Heart left ventricle (tissue), 16 donors: ENCODE measurements at regions not wholly inside any gene's neighbourhood (a gene's known extent, or its start where the extent isn't known, plus 50 kb on each side); places are given as distances from the start of the nearest gene placed in this dataset.

Experiments used
- ATAC-seq, 4 donors: fragments of 200-7000 bp; cut with Tn5 transposase; one replicate each; pipeline ENCODE4 v1.9.1; 2020 to 2022; ENCODE audit warnings: moderate library complexity in 4 of 4, mild to moderate bottlenecking in 3 of 4, moderate number of reproducible peaks in 1 of 4
- DNase-seq, 5 donors: peaks; one replicate each; pipeline ENCODE4 v3.0.0-alpha.2; 2020
- H3K27ac ChIP-seq, 12 donors: fragments of 200-600 bp; sonication (generic) in 4 of 12; one replicate each; pipeline versions ENCODE4 v1.5.0 to v1.8.0; 2016 to 2022; ENCODE audit warnings: mild to moderate bottlenecking in 2 of 12
- H3K27me3 ChIP-seq, 9 donors: fragments of 200-600 bp; sonication (generic) in 2 of 9; one replicate each; pipeline versions ENCODE4 v1.5.1 to v1.8.0; 2016 to 2022; ENCODE audit warnings: mild to moderate bottlenecking in 3 of 9
- H3K36me3 ChIP-seq, 9 donors: fragments of 200-600 bp; sonication (generic) in 2 of 9; one replicate each; pipeline versions ENCODE4 v1.5.0 to v1.8.0; 2018 to 2022; ENCODE audit warnings: mild to moderate bottlenecking in 2 of 9
- H3K4me1 ChIP-seq, 12 donors: fragments of 200-600 bp; sonication (generic) in 4 of 12; one replicate each; pipeline versions ENCODE4 v1.5.0 to v1.8.0; 2016 to 2022; ENCODE audit warnings: mild to moderate bottlenecking in 3 of 12
- H3K4me3 ChIP-seq, 12 donors: fragments of 200-600 bp; sonication (generic) in 4 of 12; one replicate each; pipeline versions ENCODE4 v1.5.0 to v1.8.0; 2017 to 2022; ENCODE audit warnings: mild to moderate bottlenecking in 9 of 12, moderate library complexity in 4 of 12
- H3K9me3 ChIP-seq, 12 donors: fragments of 200-600 bp; sonication (generic) in 4 of 12; one replicate each; pipeline versions ENCODE4 v1.5.0 to v1.8.0; 2016 to 2022; ENCODE audit warnings: mild to moderate bottlenecking in 1 of 12
- POLR2A ChIP-seq, 2 donors: fragments of 450-650 bp; IDR thresholded peaks; one replicate each; pipeline ENCODE4 v1.6.1; 2017; ENCODE audit warnings: antibody characterized with exemption in 2 of 2, mild to moderate bottlenecking in 2 of 2, moderate library complexity in 2 of 2
- WGBS, 4 donors: extraction: QIAGEN DNeasy Blood & Tissue Kit in 2 of 4; methylation state at CpG; one replicate each; pipeline versions ENCODE4 v1.1.5 to v1.1.7; 2013 to 2018; 5-methylcytosine and 5-hydroxymethylcytosine counted together
- intact Hi-C, 10 donors: fragments of 100-400 bp; cut with DNase I; formaldehyde crosslinking; loops; one replicate each; pipeline versions ENCODE4 v1.11.1 to v1.14.2; 2022
- TF ChIP-seq, protein P1 (sequence below), 12 donors: fragments of 200-600 bp; sonication (generic) in 4 of 12; IDR thresholded peaks; one replicate each; pipeline versions ENCODE4 v1.5.0 to v1.8.0; 2018 to 2022; ENCODE audit warnings: antibody characterized with exemption in 12 of 12, mild to moderate bottlenecking in 5 of 12
- donor health status: ischemic (EF 13 %, LVEDD 7.1; RV severe dilation, severe dysfunction).
- donor health status: healthy with polysubstance abuse.
- donor health status: DM: no; HTN: yes; CAD: no.
- donor health status: DM: no; HTN: no; CAD: no.
- donor health status: ischemic (EF 25% LVEDD 6.9; RV normal size, moderate dysfunction).
- donor health status: ischemic (EF 25% LVEDD 5.7; RV mildly dilated, moderate dysfunction).
- donor health status: healthy.
- donor health status: DM: yes; HTN: yes; CAD: no.
- donor health status: ischemic (EF 35%, LVEDD 5.7; RV mildly dilated, moderate dysfunction).
- donor health status: nonischemic (EF 11% LVEDD 7.7; RV severe dilation, severe dysfunction).
- donor health status: DM: yes; HTN: yes; CAD: no.
- donor health status: PGD.
- donor health status: ischemic (EF 29% LVEDD 5.4; RV normal size, mild dysfunction).
- donor health status: nonischemic (EF 23%, LVEDD 6.1; RV moderate dilation, normal function).

DNA sequence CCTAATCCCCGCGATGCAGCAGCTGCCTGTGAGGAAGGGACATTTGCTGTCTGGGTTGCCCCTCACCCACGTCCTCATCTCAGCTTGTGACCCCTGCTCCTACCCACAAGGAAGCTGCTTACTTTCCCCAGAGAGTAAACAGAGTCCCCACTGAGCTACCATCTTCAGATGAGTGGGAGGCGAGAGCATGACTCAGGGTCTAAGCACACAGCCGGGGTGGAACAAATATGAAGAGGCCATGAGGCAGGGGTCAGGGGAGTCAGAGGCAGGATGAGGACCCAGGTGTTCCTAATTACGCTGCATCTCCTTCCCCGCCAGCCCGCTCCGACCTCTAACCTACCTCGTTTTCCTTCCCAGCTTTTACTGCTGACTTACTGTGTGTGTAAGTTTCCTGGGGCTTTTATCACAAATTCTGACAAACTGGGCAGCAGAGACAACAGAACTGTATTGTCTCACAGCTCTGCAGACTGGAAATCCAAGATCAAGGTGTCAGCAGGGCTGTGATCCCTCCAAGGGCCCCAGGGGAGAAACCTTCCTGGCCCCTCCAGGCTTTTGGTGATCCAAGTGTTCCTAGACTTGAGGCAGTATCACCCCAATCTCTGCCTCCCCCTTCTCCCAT is 94.0 kb upstream of the DNAH5 start:
- WGBS, 4 donors: 82 to 85% (median 83%) methylated on average over 10 of the region's 10 CpGs
- ATAC-seq: no peak

DNA sequence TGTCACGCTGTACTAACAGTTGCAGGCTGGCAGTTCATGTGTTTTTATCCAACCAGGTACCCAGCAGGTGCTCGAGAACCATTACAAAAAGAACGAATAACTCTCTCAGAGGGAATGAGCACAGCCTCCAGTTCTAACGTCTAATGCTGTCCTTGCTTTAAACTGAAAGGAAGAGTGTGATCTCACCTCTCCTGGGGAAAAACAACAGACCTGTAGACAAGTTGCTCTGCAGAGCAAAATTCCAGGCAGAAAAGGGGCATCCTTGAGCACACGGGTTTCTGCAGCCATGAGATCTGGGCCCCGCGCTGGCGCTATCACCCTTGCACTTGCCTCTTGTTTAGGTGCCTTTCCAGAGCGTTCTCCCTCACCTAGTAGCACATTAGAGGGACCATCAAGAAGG is 92.5 kb upstream of the DNAH5 start:
- Histone ChIP-seq H3K27me3 (no peaks in the 10 kb centered on the region), H3K4me1 (peaks cover 3 to 38% (median 23%) of the 10 kb centered on the region in 12 donors), H3K36me3 (no peaks in the 10 kb centered on the region), H3K4me3 (no peak overlapping the region), H3K27ac (peak overlapping the region in 5 of 12 donors; percentile 72 to 82 (median 76)), H3K9me3 (no peaks in the 10 kb centered on the region)
- no peak for ATAC-seq
- 83 to 86% (median 85%) methylated on average over 9 of the region's 9 CpGs for WGBS, 4 donors
- intact Hi-C loops: no loop called here
- no peak for DNase-seq
- no peak for TF ChIP-seq POLR2A (IDR thresholded peaks at IDR 0.05)
- TF ChIP-seq, protein P1, sequence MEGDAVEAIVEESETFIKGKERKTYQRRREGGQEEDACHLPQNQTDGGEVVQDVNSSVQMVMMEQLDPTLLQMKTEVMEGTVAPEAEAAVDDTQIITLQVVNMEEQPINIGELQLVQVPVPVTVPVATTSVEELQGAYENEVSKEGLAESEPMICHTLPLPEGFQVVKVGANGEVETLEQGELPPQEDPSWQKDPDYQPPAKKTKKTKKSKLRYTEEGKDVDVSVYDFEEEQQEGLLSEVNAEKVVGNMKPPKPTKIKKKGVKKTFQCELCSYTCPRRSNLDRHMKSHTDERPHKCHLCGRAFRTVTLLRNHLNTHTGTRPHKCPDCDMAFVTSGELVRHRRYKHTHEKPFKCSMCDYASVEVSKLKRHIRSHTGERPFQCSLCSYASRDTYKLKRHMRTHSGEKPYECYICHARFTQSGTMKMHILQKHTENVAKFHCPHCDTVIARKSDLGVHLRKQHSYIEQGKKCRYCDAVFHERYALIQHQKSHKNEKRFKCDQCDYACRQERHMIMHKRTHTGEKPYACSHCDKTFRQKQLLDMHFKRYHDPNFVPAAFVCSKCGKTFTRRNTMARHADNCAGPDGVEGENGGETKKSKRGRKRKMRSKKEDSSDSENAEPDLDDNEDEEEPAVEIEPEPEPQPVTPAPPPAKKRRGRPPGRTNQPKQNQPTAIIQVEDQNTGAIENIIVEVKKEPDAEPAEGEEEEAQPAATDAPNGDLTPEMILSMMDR (IDR thresholded peaks at IDR 0.05): no peak

More for the DNA sequence above, 94.0 kb upstream of the DNAH5 start:
- DNase-seq: peak in 1 of 5 donors; percentile 29
- no peaks in the 10 kb centered on the region for H3K36me3 ChIP-seq
- H3K4me1 ChIP-seq: peaks cover 3 to 38% (median 23%) of the 10 kb centered on the region in 12 donors
- H3K4me3 ChIP-seq: no peak overlapping the region
- no peak overlapping the region for H3K27ac ChIP-seq
- no peaks in the 10 kb centered on the region for H3K27me3 ChIP-seq
- intact Hi-C loops: no loop called here
- TF ChIP-seq, protein P1 (IDR thresholded peaks at IDR 0.05): no peak
- no peak for TF ChIP-seq POLR2A (IDR thresholded peaks at IDR 0.05)
- H3K9me3 ChIP-seq: no peaks in the 10 kb centered on the region

DNA sequence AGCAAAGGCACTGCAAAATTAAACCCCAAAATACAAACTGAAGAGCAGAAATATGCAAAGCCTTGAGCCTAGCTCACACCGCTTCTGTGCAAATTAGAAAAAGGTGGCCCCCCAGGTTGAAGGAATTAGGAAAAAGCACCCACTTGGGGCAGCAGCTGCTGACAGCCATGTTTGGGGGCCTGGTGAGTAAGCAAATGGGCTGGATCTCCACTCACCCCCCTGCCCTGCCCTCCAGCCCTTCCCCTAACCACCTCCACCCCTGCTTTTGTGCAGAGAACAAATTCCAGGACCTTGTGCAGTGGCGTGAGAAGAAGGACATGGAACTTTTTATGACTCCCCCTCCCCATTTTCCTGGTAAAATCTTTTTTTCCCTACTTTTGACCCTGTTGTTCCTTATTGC is 92.0 kb upstream of the DNAH5 start:
- no peak for TF ChIP-seq POLR2A (IDR thresholded peaks at IDR 0.05)
- TF ChIP-seq, protein P1 (IDR thresholded peaks at IDR 0.05): no peak
- WGBS, 4 donors: 54 to 85% (median 74%) methylated on average over 2 of the region's 2 CpGs
- intact Hi-C loops: no loop called here
- Histone ChIP-seq H3K4me1 (peaks cover 3 to 38% (median 23%) of the 10 kb centered on the region in 12 donors), H3K27me3 (no peaks in the 10 kb centered on the region), H3K4me3 (peak overlapping the region in 6 of 12 donors; percentile 2 to 41 (median 13)), H3K9me3 (no peaks in the 10 kb centered on the region), H3K36me3 (no peaks in the 10 kb centered on the region), H3K27ac (peak overlapping the region in 11 of 12 donors; percentile 22 to 82 (median 73))
- ATAC-seq (peak in 1 of 4 donors; percentile 20), DNase-seq (no peak)

DNA sequence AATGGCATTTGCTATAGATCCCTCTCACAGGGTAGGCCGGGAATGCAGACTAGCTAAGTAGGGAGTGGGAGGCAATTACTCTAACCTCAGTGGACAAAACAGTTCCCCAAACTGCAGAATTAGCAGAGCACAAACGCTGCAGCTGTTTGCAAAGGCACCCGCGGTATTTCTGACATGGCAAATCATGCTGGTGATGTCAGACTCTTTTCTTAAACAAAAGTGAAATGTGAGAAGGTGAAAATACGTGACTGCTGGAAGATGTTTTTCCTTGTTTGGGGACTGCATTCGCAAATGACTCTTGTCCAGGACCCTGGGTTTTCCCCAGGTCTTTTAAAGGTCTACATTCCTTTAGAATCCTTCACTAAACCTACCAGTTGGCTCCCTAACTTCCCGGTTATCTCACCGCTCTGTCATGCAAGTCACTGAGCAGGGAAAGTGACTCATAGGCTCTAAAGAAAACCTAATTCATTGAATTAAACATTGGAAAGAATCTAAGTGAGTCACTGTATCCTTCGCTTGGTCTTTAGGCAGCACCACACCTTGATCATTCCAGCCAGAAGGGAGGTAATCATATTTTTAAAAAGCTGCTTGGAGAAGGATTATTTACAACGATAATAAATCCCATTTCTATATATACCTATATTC is 91.5 kb upstream of the DNAH5 start:
- no peak for TF ChIP-seq POLR2A (IDR thresholded peaks at IDR 0.05)
- TF ChIP-seq, protein P1 (IDR thresholded peaks at IDR 0.05): no peak
- ATAC-seq (peak; percentile 60 to 94 (median 84)), DNase-seq (peak in 4 of 5 donors; percentile 31 to 40 (median 34))
- Histone ChIP-seq H3K9me3 (no peaks in the 10 kb centered on the region), H3K27ac (peak overlapping the region; percentile 6 to 82 (median 72)), H3K27me3 (no peaks in the 10 kb centered on the region), H3K4me3 (peak overlapping the region in 10 of 12 donors; percentile 2 to 41 (median 13)), H3K36me3 (no peaks in the 10 kb centered on the region), H3K4me1 (peaks cover 3 to 38% (median 23%) of the 10 kb centered on the region in 12 donors)
- intact Hi-C loops: no loop called here
- 3 to 9% (median 6%) methylated on average over 10 of the region's 10 CpGs for whole genome bisulfite sequencing, 4 donors
